GM19023 (cell line): ENCODE measurements at regions not wholly inside any gene's neighbourhood (a gene's known extent, or its start where the extent isn't known, plus 50 kb on each side); places are given as distances from the start of the nearest gene placed in this dataset.
A peak's percentile ranks its signal among the peaks of the same experiment; 100 is the strongest.
"Not testable (repeated sequence)": the region's sequence is repeated elsewhere in the genome, so short reads cannot be mapped to it uniquely, and the experiment has no call there.

Experiments used
- ATAC-seq: cut with Tn5 transposase; IDR thresholded peaks from one replicate; pipeline ENCODE4 v1.9.1; 2021; ENCODE audit warnings: mild to moderate bottlenecking, moderate library complexity; ENCODE audit not compliant: unreplicated experiment

GRCh38 chr6:154629127-154629526 lies 104.1 kb upstream of the SCAF8 start:
- no peak for ATAC-seq

- ATAC-seq = no peak
Observed at GRCh38 chr6:154632119-154632518, 101.1 kb upstream of the SCAF8 start.

GRCh38 chr6:154637392-154637791 lies 95.8 kb upstream of the SCAF8 start:
- ATAC-seq = no peak

- ATAC-seq = no peak
Observed at GRCh38 chr6:154638369-154638768, 94.8 kb upstream of the SCAF8 start.

DNA sequence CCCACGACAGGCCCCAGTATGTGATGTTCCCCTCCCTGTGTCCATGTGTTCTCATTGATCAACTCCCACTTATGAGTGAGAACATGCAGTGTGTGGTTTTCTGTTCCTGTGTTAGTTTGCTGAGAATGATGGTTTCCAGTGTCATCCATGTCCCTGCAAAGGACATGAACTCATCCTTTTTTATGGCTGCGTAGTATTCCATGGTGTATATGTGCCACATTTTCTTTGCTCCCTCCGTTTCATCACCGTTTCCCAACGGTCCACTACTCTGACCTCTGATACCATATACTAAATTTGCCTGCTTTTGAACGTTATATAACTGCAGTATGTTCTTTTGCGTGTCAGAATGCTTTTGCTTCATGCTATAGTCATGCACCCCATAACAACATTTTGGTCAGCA lies 94.0 kb upstream of the SCAF8 start:
- not testable (repeated sequence) for ATAC-seq

DNA sequence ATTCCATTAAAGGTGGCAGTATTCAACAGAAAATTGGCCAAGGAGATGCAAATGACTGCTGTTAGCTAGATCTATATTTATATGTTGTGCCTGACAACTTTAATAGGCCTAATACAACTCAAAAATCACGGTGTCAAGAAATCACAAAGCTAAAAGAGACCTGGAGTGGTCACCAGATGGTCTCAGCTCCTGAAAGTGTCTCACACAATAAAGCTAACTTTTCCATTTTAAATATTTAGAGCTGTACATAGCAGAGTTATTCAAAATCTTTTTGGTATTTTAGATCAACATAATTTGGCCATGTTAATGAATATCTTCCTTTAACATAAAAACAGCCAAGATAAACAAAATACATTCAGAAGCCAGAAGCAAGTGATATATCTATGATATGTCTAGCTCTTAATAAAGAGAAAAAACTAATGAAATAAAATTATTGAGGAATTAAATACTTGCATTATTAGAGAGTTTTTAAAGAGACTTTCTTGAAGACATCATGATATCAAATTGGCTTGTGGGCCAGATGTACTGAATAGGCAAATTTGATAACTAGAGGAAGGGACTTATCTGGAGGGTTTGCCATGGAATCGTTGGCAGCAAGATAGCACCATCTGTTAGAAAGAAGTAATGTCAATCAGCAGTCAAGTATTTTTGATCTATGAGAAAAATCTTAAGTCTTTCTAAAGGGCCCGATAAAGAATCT lies 84.9 kb upstream of the SCAF8 start:
- no peak for ATAC-seq

- no peak for ATAC-seq
Observed at GRCh38 chr6:154648888-154649205, 84.4 kb upstream of the SCAF8 start.

GRCh38 chr6:154649721-154650120 lies 83.5 kb upstream of the SCAF8 start:
- ATAC-seq = no peak

DNA sequence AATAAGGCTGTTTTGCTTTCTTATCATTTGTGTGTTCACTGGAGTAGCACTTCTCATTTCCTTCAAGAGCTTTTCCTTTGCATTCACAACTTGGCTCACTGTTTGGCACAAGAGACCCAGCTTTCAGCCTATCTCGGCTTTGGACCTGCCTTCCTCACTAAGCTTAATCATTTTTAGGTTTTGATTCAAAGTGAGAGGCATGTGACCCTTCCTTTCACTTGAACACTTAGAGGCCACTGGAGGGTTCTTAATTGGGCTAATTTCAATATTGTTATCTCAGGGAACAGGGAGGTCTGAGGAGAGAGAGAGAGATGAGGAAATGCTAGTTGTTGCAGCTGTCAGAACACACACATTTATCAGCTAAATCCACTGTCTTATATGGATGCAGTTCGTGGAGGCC lies 82.9 kb upstream of the SCAF8 start:
- ATAC-seq = no peak

DNA sequence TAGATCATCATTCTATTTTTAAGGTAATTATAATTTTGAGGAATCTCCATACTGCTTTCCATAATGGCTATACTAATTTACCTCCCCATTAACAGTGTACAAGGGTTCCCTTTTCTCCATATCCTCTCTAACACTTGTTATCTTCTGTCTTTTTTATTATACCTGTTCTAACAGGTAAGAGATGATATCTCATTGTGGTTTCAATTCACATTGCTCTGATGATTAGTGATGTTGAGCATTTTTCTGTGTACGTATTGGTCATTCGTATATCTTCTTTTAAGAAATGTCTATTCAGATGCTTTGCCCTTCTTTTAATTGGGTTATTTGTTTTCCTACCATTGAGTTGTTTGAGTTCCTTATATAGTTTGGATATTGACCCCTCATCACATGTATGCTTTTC lies 81.6 kb upstream of the SCAF8 start:
- no peak for ATAC-seq

DNA sequence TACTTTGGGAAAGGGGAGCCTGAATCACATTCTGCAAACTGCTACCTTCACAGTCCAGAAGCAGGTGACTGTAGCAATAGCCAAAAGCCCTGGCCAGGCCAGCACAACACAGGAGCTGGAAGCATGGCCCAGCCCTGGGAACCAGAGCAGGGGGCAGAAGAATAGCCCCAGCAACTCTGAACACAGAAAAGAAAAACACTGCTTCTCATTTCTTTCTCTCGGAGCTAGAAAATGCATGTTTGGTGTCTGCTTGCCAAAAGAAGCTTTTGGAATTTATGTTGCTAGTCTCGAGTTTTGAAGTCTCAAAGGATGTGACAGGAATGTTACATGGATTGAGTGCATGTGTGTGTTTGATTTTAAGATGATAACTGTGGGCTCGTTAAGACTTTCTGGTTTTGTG lies 79.8 kb upstream of the SCAF8 start:
- ATAC-seq = no peak

DNA sequence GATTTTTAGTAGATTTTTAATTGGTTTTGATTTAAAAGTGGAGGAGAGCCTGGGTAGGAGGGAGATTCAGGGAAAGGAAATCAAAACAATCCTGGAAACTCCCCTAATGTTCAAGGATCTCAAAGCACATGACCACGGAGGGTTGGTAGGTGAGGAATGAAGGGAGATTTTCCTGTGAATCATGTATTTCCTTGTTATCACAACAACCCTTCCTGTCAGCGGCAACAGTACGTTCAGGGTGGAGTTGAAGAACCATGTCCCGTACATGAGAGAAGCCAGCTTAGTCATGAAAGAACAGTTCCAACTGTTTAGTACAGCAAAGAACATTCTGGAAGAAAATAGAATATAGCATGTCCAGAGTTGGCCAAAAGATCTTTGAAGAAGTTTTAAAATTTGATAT lies 79.4 kb upstream of the SCAF8 start:
- ATAC-seq = no peak

GRCh38 chr6:154656660-154657059 lies 76.6 kb upstream of the SCAF8 start:
- ATAC-seq = no peak

DNA sequence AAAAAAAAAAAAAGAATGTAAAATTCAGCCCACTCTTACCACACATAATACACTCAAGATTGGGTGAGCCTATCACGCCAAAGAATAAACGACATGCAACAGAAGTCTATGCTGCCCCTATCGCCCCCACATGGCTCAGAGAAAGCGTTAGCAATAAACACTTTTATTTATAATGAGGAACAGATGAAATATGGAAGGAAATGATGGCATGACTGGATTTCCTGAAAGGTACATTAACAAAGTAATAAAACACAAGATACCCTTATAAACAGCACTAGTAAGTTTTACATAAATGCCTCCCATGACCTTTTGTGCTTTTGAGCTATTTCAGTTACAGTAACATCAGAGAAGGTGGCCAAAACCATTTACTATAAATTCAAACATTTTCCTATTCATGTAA lies 71.4 kb upstream of the SCAF8 start:
- ATAC-seq = no peak

DNA sequence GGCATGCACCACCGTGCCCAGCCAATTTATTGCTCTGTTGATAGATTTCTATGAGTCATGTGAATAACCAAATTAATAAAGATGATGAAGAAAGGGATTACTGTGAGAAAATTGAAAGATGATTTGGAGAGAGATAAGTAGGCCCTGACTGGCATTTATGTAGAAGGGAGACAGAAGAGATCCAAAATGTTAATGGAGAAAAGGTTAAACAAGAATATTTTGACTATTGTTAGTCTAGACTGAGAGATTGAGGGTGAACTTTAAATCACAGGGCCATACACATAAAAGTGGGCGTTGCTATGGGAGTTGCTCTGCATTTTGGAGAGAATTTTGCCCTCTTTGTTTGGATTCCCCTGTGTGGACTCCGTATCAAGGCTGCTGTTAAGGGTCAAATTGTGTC lies 68.9 kb upstream of the SCAF8 start:
- ATAC-seq = no peak

DNA sequence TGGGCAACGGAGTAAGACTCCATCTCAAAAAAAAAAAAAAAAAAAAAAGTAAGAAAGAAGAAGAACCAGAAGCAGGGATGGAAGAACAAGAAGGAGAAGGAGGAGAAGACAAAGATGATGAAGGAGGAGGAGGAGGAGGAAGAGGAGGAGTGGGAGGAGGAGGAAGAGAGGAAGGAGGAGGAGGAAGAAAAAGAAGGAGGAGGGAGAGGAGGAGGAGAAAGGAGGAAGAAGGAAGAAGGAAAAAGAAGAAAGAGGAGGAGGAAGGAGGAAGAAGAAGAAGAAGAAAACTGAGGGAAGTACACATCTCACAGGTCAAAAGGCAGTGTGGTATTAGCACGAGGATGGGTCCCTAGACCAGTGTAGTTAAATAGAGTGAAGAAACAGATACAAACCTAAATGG lies 65.1 kb upstream of the SCAF8 start:
- ATAC-seq = no peak

- ATAC-seq = no peak
Observed at GRCh38 chr6:154672086-154672485, 61.1 kb upstream of the SCAF8 start.

- ATAC-seq = no peak
Observed at GRCh38 chr6:154673919-154674318, 59.3 kb upstream of the SCAF8 start.

DNA sequence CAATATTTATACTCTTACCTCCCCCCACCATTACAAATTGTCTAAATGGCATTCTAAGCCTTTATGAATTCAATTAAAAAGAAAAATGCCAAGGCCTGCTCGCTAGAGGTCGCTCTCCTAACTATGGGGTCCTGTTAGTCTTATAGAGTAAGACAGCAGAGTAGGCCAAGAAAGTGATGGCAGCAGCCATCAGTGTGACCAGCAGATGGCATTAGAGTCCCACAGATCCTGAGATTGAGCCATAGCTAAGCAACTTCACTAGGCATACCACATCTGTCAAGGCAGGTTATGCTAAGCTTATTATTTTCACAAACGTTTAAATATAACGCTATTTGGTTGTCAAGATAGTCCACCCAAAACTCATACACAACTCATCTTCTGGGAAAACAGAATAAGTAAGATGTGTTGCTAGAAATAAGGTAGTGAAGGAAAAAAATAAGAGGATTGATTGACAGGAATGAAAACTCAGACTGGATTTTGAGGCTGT lies 57.6 kb upstream of the SCAF8 start:
- ATAC-seq = peak; percentile 100

GRCh38 chr6:154682633-154683125 lies 50.5 kb upstream of the SCAF8 start:
- ATAC-seq = no peak
